GM21717 (cell line): ENCODE measurements at regions not wholly inside any gene's neighbourhood (a gene's known extent, or its start where the extent isn't known, plus 50 kb on each side); places are given as distances from the start of the nearest gene placed in this dataset.
"Not testable (repeated sequence)": the region's sequence is repeated elsewhere in the genome, so short reads cannot be mapped to it uniquely, and the experiment has no call there.

ENCODE experiments used
- ATAC-seq: cut with Tn5 transposase; IDR thresholded peaks from one replicate; pipeline ENCODE4 v1.9.1; 2021; ENCODE audit warnings: mild to moderate bottlenecking, moderate library complexity; ENCODE audit not compliant: unreplicated experiment

DNA sequence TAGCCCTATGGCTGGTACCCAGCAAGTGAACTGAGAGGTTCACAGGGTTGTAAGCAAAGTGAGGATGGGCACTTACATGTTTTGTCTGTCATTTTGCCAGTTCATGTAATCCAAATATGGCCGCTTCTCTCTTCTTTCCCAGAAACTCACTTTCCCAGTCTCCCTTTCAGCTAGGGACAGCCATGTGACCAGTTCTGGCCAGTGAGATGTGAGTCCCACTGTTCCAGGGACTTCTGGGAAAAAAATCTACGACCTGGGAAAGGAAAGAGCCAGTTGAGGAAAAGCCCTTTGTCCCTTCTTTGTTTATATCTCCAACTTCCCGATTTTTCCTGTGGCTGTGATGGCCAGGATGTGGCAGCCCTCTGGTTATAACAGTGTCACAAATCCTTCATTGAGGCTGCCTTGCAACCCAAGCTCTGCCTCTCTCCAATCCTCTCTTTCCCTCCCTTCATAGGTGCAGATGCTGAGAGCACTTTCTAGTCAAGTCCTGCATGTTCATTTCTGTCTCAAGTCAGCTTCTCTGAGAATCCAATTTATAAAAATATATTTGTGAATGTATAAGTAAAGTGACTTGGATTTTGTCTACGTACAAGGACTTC lies 148.6 kb upstream of the ZFP64 start:
- no peak for ATAC-seq

- no peak for ATAC-seq
Observed at GRCh38 chr20:52332649-52333250, 141.2 kb upstream of the ZFP64 start.

DNA sequence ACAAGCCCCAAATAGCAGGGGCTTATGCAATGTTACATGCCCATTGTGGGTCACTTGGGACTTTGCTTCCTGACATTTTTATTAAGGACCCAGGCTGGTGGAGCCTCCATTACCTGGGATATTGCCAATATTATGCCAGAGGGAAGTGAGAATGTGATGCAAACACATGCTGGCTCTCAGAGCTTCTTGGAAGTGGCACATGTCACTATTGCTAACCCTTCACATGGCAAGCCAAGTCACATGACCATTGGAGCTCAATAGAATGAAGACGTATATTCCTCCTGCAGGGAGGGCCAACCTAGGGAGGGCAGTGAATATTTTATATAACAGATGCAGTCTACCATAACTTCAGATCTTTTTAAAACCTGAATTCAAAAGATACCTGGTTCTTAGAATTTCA lies 140.7 kb upstream of the ZFP64 start:
- no peak for ATAC-seq

- no peak for ATAC-seq
Observed at GRCh38 chr20:52331655-52332054, 140.1 kb upstream of the ZFP64 start.

- no peak for ATAC-seq
Observed at GRCh38 chr20:52321396-52321795, 129.8 kb upstream of the ZFP64 start.

- ATAC-seq: no peak
Observed at GRCh38 chr20:52318651-52319050, 127.1 kb upstream of the ZFP64 start.

DNA sequence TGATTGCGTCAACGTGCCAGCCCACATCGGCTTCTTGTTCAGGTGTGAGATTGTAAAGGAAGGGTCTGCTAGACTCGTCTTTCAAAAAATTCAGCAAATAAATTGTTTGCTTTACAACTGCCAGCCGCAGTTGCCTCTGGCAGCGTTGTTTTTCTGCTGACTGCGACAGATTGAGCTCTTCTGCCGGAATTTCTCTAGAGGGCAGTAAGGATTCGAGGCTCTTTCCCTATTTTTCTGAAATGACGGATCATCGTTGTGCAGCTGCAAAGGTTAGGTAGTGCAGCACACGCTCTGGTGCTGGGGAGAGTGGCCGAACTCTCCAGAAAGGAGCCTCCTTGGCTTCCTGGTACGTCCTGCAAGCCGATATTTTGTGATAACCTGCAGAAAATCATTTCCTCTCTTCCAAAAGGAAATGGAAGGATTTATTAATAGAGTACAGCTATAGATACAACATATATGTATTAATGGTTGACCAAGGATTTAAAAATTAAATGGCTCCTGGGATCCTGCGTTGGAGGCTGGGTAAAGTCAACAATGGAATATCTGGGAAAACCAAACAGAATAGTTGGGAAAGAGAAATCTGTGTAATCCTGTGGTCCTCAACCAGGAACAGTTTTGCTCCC lies 121.9 kb upstream of the ZFP64 start:
- no peak for ATAC-seq

DNA sequence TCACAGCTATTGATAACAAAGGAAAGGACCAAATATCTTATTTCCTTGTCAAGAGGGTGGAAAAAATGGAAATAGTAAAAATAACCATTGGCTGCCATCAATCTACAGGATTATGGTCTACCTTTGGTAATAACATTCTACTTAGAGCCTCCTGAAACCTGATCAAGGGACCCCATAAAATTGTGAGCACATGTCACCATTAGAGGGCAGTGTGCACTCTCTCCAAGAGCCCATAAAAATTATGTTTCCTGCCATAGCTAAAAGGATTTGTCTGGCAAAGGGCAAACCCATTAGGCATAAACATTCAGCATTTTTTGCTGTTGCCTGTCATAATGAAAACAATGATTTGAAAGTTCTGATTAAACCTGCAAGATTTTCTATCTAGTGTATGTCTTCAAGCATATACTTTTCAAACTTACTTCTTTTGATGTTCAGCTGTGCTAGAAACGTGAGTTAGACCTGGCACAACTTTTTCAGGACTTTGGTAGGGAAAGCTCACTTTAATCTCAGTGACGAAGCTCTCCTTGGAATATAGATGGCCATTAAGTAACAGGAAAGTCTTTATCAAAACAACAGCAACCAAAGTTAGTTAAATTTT lies 120.7 kb upstream of the ZFP64 start:
- no peak for ATAC-seq

- no peak for ATAC-seq
Observed at GRCh38 chr20:52311209-52311794, 119.7 kb upstream of the ZFP64 start.

GRCh38 chr20:52309181-52309580 lies 117.6 kb upstream of the ZFP64 start:
- ATAC-seq: no peak

- no peak for ATAC-seq
Observed at GRCh38 chr20:52306477-52306876, 114.9 kb upstream of the ZFP64 start.

DNA sequence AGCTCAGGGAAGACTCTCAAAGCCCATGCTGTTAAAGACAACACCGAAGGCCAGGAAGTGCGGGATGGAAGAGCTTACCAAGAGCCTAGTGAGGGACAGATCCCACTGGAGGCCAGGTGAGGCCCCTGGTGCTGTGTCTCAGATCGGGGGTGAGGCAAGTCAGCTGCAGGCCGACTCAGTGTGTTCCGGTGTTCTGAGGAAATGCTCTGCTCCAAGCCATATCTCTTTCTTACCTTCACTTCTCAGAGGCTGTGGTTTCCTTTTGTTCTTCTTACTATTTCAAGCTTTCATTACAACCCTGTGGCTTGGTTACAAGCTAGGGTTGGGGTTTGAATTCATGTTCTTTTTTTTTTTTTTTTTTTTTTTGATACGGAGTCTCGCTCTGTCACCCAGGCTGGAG lies 114.3 kb upstream of the ZFP64 start:
- ATAC-seq: no peak

- no peak for ATAC-seq
Observed at GRCh38 chr20:52305024-52305645, 113.6 kb upstream of the ZFP64 start.

DNA sequence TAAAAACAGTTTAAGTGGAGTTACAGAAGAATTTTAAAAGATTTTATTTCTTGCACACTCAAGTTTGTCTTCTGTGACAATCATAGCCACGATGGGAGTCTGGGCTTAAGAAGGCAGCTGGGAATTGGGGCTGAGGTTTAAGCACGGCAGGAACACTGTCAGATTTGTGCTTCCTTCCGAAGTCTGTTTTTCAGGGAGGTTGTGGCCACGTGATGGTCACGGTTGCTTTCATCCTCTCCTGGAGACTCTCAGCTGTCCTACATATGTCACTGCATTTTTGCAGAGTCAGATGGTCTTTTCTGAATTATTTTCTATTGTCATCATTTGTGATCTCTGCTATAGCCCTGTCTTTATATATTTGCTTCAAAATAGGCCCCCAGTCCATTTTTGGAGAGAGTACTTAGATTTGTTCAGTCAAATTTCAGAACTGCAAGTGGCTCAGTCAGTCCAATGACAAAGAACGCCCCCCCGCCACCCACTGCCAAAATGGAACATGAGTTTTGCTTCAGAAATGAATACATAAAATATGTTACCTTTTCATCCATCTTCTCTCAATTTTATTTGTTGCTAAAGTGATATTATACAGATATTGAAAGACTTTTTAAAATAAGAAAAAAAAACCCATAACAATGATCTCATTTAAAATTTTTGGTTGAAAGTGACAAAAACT lies 111.8 kb upstream of the ZFP64 start:
- no peak for ATAC-seq

DNA sequence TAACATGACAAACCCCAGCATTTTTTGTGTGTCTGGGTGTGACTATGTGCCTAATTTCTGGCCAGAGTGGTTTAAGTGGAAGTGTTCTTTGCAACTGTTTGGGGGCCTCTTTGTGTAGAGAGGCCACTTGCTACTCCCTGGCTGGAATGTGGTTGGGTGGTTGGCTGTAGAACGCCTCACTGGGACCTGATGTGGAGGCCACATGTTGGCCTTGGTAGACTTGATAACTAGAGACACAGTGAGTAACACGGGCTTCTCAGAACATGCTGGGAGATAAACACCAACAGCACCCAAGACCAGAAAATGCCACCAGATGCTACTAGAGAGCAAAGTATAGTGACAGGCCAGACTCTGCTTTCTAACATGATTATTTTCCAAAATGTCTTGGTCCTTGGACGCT lies 111.2 kb upstream of the ZFP64 start:
- no peak for ATAC-seq

DNA sequence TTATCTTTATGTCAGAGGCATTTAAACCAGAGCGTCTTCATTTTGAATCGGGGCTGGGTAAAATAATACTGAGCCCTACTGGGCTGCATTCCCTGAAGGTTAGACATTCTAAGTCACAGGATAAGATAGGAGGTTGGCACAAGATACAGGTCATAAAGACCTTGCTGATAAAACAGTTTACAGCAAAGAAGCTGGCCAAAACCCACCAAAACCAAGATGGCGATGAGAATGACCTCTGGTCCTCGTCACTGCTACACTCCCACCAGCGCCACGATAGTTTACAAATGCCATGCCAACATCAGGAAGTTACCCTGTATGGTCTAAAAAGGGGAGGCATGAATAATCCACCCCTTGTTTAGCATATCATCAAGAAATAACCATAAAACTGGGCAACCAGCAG lies 110.5 kb upstream of the ZFP64 start:
- not testable (repeated sequence) for ATAC-seq

GRCh38 chr20:52295556-52295955 lies 104.0 kb upstream of the ZFP64 start:
- ATAC-seq: no peak

DNA sequence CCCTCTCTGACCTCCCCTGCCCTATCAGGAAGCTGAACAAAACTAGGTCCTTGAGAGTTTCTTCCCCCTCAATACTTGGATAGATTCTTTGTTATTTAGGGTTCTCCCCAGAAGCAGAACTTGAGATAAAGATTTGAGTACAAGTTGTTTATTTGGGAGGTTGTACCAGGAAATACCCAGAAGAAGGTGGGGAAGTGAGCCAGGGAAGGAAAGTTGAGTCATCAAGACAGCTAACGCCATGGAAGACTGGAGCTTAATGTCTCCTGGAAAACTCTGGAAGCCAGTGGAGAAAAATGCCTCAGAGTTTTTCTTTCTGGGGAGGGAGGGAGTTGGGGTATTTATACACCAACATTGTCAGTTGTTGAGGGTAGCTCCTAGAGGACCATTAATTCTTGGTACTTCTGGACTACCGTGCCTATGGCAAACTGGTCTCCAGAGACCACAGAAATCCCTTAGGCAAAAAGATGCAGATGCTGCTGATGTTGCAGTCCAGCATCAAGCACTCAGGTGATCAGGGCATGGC lies 102.6 kb upstream of the ZFP64 start:
- ATAC-seq: no peak

DNA sequence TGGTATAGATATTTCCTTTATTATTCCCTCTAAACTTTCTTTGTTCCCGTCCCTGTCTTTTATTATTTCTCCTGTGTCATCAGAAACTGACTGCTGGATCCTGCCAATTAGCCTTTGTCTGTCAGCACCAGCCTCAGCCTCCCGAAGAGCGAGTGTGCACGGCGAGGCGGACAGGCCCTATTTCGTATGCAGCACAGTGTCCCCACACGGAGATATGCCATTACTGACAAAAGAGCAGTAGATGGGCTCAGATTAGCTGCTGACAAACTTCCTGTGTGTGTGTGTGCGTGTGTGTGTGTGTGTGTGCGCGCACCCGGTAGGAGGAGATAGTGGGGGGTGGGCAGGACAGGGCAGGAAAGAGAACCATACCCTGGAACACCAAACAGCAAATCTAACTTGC lies 99.5 kb upstream of the ZFP64 start:
- no peak for ATAC-seq

- no peak for ATAC-seq
Observed at GRCh38 chr20:52290569-52290968, 99.0 kb upstream of the ZFP64 start.
